HG03135 (cell line): ENCODE measurements at regions not wholly inside any gene's neighbourhood (a gene's known extent, or its start where the extent isn't known, plus 50 kb on each side); places are given as distances from the start of the nearest gene placed in this dataset.

Experiments used
- ATAC-seq: cut with Tn5 transposase; IDR thresholded peaks from one replicate; pipeline ENCODE4 v1.9.1; 2021; ENCODE audit warnings: mild to moderate bottlenecking, moderate library complexity; ENCODE audit not compliant: unreplicated experiment

DNA sequence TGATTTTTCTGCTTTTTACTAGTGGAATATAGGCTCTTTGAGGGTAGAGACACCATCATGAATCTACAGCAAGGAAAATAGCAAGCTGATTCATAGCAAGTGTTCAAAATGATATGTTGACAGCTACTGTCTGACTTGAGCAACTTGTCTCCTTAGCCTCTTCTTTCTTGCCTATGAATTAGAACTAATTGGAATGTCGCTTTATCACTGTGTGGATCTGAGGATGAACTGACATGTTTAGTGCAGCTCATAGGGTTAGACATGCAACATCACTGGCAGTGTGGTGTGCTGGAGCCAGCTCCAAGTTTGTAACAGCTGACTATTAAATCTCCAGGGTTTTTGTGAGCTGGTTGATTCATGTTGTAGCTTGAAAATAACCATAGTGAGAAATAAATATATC lies 1068.4 kb downstream of the PCDH18 start:
- ATAC-seq = no peak

DNA sequence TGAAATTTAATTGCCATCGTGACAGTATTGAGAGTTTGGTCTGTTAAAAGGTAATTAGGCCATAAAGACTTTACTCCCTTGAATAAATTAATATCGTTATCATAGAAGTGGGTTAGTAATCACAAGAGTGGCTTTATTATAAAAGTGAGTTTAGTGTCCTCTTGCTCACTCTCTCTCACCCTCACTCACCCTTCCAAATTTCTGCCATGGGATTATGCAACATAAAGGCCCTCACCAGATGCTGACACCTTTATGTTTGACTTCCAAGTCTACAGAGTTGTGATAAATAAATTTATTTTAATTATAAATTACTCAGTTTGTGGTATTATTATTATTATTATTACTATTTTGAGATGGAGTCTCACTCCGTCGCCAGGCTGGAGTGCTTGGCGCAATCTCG lies 1070.8 kb downstream of the PCDH18 start:
- no peak for ATAC-seq

DNA sequence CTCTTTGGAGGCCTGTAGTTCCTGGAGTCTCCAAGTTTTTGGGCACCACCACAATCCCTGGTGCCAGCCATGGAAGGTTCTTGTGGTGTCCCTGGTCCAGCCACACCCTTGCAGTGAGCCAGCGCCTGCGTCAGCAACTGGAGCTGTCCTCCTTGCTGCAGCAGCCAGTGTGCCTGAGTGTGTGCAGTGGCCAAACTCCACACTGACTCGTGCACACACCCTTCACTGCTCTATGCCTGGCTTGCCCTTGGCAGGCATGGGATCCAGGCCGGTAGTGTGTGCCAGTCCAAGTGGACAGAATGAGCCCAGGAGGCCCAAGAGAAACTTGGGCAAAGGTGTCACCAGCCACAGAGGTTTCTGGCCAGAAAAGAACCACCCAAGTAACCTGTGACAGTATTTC lies 1074.0 kb downstream of the PCDH18 start:
- ATAC-seq = no peak

DNA sequence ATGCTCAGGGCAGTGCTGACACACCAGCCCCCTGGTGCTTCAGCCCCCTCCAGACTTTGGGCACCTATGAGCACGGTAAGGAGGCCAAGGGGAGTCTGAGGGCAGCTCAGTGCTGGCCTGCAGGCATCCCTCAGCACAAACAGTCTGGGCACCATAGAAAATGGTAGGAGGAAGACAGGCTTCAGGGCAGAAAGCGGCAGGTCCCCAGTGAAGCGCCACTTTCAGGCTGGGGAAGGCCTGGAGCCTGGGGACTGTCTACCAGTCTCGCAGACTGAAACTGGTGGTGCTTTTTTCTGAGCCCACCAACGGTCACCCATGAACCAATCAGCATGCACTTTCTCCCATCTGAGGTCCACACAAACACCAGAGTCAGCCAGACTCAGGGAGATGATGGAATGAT lies 1074.7 kb downstream of the PCDH18 start:
- ATAC-seq = no peak

DNA sequence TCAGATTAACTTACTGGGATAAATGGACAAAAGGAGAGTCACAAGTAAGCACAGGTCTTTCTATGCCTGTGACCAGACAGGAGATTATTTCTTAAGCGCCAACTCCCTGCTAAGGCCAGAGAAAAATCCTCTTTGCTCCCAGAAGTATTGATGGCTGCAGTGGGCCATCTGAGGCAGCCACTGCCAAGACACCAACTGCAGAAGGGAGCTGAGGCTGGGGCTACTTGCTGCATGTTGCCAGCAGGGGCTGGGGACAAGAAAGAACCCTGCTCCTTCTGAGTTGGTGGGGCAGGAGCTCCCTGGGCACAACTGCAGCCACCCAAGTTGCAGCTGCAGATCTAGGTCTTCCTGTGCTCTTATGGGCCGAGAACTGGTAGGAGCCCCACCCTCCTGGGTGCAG lies 1075.3 kb downstream of the PCDH18 start:
- ATAC-seq = no peak

DNA sequence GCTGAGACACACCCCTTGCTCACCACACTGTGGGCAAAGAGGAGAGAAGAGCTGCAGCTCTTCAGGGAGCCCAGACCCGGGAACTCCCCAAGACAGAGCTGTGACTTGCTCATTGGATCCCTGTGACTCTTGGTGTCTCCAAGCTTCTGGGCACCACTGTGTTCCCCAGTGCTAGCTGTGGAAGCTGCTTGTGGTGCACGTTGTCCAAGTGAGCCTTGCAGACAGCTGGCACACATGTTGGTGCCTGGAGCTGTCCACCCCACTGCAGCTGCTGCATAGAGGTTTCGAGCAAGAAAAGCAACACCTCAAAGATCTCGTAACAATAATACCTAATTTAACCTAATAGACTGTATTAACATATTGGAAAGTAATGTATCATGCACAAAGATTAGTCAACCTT lies 1089.3 kb downstream of the PCDH18 start:
- ATAC-seq = no peak

DNA sequence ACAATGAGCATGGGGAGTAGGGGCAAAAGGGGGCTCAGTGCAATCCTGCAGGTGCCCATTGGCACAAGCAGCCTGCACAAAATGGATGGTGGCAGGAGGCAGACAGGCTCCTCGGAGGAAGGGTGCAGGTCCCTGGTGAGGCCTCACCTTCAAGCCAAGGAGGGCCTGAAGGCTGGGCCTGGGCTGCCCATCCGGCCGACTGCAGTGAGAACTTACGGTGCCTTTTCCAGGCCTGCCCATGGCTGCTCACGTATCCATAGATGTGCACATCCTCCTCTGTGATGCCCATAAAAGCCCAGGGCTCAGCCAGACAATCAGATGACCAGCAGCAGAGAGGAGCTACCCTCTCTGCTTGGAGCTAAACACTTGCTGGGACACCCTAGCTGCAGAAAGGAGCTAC lies 1089.8 kb downstream of the PCDH18 start:
- no peak for ATAC-seq

DNA sequence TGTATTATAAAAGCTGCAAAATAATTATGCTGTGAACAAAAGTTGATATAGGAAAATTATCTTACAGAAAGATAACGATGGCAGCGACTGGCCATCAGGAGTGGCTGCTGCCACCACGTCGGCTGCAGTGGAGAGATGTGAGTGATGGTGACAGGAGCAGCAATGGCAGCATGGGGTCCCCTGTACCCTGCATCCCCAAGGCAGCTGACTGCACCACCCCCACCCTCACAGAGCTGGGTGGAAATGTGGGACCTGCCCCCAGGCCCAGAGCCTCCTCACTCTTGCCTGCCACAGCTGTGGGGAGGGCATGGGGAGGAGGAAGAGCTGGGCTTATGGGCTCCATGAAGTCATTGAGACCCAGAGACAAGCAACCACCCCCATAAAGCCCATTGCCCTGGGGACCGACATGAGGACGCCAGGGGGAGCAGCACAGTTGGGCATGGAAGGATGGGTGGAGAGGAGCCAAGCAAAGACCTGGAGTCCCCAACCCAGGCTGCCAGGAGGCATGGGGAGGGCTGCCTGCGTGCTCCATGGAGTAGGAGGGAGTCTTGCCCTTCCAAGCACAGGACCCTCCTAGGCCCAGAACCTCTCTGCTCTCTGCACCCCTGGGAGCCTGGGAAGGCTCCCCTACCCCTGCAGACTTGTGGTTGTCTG lies 1090.5 kb downstream of the PCDH18 start:
- no peak for ATAC-seq

DNA sequence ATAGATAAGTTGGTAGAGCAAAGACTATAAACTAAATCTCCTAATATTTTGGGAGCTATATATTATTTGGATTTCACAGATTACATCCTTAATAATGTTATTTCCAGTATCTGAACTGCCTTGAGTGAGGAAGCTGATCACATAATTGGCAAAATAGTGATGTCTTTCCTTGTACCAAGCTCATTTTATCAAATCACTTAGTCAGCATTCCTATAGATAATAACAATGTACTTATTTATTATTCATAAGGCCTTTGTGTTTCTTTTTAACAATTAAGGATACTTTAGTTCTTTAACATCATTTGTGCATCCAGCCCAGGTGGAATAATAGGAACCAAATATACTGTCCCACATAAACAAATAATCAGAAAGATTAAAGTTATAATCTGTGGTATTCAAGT lies 1093.6 kb downstream of the PCDH18 start:
- ATAC-seq = no peak

DNA sequence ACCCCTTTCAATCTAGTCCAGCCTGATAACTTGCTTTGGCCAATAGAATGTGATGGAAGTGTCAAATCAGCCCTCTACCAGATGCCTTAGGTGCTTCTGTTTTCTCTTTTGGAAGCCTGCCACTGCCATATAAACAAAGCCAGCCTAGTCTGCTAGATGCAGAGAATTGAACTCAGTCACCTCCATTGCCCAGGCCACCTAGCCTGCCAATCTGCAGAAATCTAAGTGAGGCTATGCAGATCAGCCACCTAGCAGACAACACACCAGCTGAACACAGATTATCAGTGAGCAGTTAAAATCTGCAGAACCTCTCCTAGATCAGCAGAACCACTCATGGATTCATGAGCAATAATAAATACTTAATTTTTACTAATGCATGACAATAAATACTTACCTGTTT lies 1108.2 kb downstream of the PCDH18 start:
- ATAC-seq = no peak

DNA sequence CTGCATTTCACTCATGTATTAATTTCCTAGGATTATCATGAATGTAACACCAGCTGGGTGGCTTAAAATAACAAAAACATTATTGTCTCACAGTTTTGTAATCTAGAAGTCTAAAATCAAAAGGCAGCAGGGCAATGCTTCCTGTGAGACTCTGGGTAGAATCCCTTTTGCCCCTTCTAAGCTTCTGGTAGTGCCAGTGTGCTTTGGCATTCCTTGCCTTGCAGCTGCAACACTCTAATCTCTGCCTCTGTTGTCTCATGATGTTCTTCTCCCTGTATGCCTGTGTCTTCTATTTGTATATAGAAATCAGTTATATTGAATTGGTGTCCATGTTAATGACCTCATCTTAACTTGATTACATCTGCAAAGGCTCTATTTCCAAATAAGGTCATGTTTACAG lies 1117.3 kb downstream of the PCDH18 start:
- no peak for ATAC-seq

DNA sequence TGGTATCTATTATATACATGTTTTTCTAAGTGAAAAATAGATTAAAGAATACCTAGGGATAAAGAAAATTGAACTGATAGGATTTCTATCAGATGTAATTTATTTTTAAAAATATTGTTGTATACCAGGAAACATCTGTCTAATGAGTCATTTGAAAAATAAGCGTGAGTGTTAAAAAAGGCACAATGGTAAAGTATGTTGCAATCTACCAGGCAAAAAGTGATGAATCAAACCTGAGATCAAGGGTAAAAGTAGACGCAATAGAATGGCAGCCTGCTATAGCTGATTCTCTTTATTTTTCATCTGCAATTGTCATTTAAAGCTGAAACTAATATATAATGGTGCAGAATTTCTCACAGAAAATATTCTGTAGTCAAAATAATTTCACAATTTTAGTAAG lies 1119.6 kb downstream of the PCDH18 start:
- no peak for ATAC-seq

DNA sequence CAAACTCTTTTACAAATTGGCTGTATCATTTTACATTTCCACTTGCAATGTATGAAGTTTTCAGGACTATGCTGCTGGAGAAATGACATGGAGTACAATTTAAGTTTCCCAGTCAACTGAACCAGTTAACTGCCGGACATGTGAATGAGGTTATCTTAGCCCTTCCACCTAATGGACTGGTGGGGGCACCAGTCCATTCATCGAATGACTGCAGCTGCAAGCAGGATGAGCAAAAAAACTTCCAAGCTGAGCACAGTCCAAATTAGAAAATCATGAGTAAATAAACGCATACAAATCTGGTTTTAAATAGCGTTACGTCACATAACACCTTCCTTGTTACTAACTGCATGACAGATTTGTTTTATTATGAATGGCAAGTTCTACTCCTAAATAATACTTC lies 1131.5 kb downstream of the PCDH18 start:
- no peak for ATAC-seq

DNA sequence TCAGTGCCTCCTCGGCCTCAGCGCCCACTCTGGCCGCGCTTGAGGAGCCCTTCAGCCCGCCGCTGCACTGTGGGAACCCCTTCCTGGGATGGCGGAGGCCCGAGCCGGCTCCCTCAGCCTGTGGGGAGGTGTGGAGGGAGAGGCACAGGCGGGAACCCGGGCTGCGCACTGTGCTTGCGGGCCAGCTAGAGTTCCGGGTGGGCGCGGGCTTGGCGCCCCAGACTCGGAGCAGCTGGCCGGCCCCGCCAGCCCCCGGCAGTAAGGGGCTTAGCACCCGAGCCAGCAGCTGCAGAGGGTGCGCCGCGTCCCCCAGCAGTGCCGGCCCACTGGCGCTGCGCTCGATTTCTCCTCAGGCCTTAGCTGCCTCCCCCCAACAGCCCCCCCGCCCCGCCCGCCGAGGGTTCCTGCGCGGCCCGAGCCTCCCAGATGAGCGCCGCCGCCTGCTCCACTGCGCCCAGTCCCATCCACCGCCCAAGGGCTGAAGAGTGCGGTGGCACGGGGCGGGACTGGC lies 1137.0 kb downstream of the PCDH18 start:
- no peak for ATAC-seq

DNA sequence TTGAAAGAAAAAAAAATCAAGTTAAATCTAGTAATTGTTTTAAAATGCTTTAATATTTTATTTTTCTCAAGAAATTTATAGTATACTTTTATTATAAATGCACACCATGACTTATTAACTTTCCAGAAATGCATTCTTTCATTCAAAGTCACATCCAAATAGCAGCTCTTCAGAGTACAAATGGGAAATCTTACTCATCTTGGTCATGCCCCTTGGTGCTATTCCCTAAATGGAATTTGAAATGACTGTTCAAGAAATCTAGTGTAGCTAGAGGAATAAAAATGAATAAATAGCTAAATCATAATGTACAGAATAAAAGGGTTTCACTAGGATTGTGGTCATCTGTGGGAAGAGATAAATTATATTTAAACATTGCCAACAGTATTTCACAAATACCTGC lies 1139.7 kb downstream of the PCDH18 start:
- ATAC-seq = no peak

DNA sequence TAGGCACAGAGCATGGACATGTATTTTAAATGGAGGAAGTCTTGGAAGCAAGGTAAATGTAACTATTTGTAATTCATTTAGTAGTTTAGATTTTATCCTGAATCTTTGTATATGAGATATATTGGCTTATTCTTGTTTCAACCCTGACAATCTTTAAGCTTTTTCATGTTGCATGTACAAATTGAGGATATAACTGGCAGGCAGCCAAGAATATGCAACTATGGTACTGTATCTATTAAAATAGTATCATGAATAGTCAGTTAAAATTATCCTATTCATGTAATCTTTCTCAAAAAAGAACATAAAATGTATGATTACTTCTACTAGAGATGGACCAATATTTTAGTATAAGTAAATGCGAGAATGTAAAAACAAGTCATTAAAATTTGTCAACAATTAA lies 1141.5 kb downstream of the PCDH18 start:
- no peak for ATAC-seq

DNA sequence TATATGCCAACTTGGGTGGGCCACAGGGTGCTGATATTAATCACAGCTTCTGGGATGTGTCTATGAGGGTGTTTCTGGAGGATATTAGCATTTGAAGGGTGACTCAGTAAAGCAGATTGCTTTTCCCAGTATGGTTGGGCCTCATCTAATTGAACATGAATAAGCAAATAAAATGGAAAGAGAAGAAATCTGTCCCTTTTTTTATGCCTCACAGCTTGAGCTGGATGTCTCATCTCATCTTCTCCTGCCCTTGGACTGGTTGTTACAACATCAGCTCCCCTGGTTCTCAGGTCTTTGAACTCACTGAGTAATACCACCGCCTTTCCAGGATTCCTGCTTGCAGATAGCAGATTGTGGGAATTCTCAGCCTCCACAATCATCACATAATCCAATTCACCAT lies 1149.2 kb downstream of the PCDH18 start:
- no peak for ATAC-seq

DNA sequence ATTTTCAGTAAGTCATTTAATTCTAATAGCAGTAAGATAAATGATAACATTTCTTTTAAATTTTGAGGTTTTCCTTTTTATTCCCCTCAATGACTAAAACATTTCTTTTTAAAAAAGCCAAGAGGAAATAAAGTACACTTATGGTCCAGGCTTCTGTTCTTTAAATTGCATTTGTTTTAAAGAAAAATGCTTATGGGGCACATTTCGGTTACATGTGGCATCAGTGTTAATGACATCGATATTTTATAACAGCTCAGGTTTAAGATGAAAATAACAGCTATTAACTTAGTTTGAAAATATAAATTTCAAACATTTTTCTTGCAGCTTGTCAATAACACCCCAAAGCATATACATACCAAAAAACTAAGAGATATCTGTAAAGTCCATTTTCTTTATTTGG lies 1161.1 kb downstream of the PCDH18 start:
- ATAC-seq = no peak

DNA sequence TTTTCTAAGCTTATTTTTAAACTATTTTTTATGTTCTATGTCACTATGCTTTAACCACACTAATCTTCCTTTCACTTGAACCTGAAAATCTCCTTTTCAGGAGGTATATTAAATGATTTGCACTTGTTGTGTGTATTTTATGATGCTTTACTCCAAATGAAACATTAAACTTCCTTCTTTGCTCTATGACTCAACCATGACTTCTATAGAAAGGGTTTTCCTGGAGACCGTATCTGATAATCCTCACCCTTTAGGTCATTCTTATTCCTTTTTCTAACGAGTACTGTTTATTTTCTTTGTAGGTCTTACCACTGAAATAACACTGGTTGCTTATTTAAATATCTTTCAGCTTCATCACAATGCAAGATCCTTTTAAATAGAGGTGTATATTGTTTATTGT lies 1163.2 kb downstream of the PCDH18 start:
- ATAC-seq = no peak

DNA sequence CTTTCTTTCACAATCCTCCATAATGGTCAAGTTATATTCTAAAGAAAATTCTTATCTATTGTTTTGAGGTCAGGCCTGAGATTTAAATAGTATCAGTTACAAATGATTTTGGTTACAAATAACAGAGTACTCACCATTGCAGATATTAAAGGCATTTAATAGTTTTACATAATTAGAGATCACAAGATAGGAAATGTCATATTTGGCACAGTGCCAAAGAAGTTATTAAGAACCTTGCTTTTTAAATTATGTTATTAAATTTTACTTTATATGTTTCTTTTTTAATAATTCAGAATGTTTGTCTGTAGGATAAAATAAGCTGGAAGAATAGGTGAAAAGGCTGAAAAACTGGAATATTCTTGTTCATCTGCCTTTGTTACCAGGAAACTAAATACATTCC lies 1174.7 kb downstream of the PCDH18 start:
- ATAC-seq = no peak

DNA sequence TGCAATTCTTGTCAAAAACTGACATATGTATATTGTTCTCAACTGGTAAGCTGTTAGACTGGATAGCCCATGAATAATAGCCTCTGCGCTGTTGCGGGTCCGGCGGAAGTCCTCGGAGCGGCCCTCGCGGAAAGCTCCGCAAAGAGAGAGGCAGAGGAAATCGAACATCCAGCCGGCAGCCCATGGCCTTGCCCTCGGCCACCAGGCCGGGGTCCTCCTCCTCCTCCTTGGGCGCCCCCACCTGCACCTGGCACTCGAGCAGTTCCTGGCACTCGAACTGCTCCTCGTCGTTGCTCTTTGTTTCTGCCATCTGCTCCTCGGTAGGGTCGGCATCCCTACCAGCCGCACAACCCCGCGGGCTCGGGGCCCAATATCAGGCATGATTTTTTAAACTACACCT lies 1176.3 kb downstream of the PCDH18 start:
- ATAC-seq = no peak

DNA sequence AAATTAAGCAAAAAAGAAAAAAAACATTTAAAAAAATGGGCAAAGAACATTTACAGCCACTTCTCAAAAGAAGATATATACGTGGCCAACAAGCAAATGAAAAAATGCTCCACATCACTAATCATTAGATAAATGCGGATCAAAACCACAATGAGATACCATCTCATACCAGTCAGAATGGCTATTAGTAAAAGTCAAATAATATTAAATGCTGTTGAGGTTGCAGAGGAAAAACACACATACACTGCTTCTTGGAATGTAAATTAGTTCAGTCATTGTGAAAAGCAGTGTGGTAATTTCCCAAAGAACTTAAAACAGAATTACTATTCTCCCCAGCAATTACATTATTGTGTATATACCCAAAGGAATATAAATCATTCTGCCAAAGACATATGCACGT lies 1189.0 kb downstream of the PCDH18 start:
- no peak for ATAC-seq

DNA sequence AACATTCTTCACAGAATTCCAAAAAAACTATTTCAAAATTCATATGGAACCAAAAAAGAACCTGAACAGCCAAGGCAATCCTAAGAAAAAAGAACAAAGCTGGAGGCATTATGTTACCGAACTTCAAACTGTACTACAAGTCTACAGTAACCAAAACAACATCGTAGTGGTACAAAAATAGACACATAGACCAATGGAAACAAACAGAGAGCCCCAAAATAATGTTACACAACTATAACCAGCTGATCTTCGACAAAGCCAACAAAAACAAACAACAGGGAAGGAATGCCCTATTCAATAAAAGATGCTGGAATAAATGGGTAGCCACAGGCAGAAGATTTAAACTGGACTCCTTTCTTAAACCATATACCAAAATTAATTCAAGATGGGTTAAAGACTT lies 1189.6 kb downstream of the PCDH18 start:
- ATAC-seq = no peak
